ENCODE measurements at regions not wholly inside any gene's neighbourhood (a gene's known extent, or its start where the extent isn't known, plus 50 kb on each side); places are given as distances from the start of the nearest gene placed in this dataset.

DNA sequence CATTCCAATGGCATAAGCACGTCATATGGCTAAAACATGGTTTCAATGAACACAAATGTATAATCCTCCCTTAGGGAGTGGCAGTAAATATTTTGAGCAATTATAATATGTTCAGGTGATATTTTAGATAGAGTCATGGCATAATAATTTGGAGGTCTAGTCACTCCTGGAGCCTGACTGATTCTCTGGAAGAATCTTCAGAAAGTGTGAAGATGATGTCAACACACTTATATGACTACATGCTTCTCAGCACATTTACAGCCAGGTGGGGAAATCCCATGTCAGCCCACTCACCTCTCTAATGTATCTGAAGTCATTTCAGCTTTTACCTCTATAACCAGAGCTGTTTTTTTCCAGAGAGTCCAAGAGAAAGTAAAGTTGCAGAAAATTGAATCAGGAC is 474.8 kb downstream of the SHISA9 start (continued):
- TF ChIP-seq SMARCC2 (IDR thresholded peaks at IDR 0.05; ENCODE audit: low read depth) (no peak), NRF1 (conservative IDR thresholded peaks at IDR 0.05 in 1 of 2, IDR thresholded peaks at IDR 0.05 in 1 of 2) (no peak), U2AF1 (optimal IDR thresholded peaks at IDR 0.05; ENCODE audit: low read depth, low read length) (no peak), KDM4B (IDR thresholded peaks at IDR 0.05; ENCODE audit: borderline replicate concordance in 2 of 2, low read depth in 1 of 2) (no peak), ZKSCAN1 (IDR thresholded peaks at IDR 0.05; ENCODE audit: low read depth, low read length) (no peak), XRCC4 (IDR thresholded peaks at IDR 0.05; ENCODE audit: extremely low read depth, insufficient read depth, insufficient read length) (no peak)

DNA sequence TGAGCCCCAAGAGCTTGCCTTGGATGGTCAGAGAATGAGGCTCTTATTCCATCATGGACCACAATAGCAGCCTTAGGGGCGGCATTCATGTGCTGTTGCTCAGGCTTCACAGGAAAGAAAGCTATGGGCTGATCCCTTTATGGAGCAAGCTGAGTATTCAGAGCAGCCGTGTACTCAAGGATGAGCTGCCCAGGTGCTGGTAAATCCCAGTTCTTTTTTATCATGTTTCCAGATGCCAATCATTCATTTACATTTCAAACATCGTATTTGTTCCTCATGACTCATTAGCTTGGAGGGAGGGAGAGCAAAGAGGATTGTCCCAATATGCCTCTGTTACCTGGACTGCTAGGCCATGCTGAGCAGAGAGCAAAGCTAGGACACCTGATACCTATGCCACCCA is 475.7 kb downstream of the SHISA9 start:
- WGBS (ENCODE audit: insufficient coverage, low coverage, missing lambda C conversion rate) = 3% methylated on average over 3 of the region's 3 CpGs
- Histone ChIP-seq H3K4me2 (ENCODE audit: insufficient read depth, low read length) (no peak overlapping the region), H3K36me3 (ENCODE audit: control insufficient read depth, insufficient read depth, low read length) (no peaks in the 10 kb centered on the region), H3K4me3 (no peak overlapping the region), H2AFZ (ENCODE audit: low read depth, low read length) (no peak overlapping the region), H4K20me1 (replicated peaks; ENCODE audit: control insufficient read depth, insufficient read depth, low read length) (no peaks in the 10 kb centered on the region), H3K27ac (ENCODE audit: extremely low read depth, low read depth, low read length) (no peak overlapping the region), H3K4me1 (replicated peaks in 1 of 2; ENCODE audit: control insufficient read depth in 2 of 2, insufficient read depth in 2 of 2, low read length in 2 of 2) (no peaks in the 10 kb centered on the region), H3K79me2 (ENCODE audit: control insufficient read depth, insufficient read depth, low read length) (no peaks in the 10 kb centered on the region), H3K9me3 (replicated peaks; ENCODE audit: control insufficient read depth, insufficient read depth, low read depth, low read length) (no peaks in the 10 kb centered on the region), H3K27me3 (ENCODE audit: control insufficient read depth in 2 of 2, insufficient read depth in 2 of 2, low read length in 2 of 2) (no peaks in the 10 kb centered on the region), H3K9ac (ENCODE audit: insufficient read depth in 1 of 2, low read depth in 2 of 2, low read length in 2 of 2) (no peak overlapping the region), H3K9me1 (ENCODE audit: control insufficient read depth, insufficient read depth, low read length) (no peaks in the 10 kb centered on the region)
- DNase-seq (ENCODE audit: extremely low read depth in 1 of 4, low spot score in 3 of 4) (no peak), FAIRE-seq (no peak), ATAC-seq (no peak)
- in situ Hi-C loops (cut with MboI) (no loop called here), intact Hi-C loops (cut with micrococcal nuclease) (no loop called here)
- TF ChIP-seq GATAD2A (IDR thresholded peaks at IDR 0.05) = no peak
- no peak for TF ChIP-seq CBX5 (IDR thresholded peaks at IDR 0.05; ENCODE audit: borderline replicate concordance, low read depth)
- TF ChIP-seq SRSF3 (IDR thresholded peaks at IDR 0.05; ENCODE audit: insufficient read depth, low read length) = no peak
- no peak for TF ChIP-seq ZNF785 (CRISPR knock-in tag; IDR thresholded peaks at IDR 0.05)
- TF ChIP-seq HEY1 (CRISPR knock-in tag; IDR thresholded peaks at IDR 0.05; ENCODE audit: borderline replicate concordance) = no peak
- no peak for TF ChIP-seq NUFIP1 (IDR thresholded peaks at IDR 0.05; ENCODE audit: partially characterized antibody)
- no peak for TF ChIP-seq POLR2G (IDR thresholded peaks at IDR 0.05; ENCODE audit: low read depth, low read length)
- TF ChIP-seq, protein P1, sequence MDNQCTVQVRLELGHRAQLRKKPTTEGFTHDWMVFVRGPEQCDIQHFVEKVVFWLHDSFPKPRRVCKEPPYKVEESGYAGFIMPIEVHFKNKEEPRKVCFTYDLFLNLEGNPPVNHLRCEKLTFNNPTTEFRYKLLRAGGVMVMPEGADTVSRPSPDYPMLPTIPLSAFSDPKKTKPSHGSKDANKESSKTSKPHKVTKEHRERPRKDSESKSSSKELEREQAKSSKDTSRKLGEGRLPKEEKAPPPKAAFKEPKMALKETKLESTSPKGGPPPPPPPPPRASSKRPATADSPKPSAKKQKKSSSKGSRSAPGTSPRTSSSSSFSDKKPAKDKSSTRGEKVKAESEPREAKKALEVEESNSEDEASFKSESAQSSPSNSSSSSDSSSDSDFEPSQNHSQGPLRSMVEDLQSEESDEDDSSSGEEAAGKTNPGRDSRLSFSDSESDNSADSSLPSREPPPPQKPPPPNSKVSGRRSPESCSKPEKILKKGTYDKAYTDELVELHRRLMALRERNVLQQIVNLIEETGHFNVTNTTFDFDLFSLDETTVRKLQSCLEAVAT (IDR thresholded peaks at IDR 0.05) = no peak
- no peak for TF ChIP-seq ZNF76 (CRISPR knock-in tag; IDR thresholded peaks at IDR 0.05; ENCODE audit: borderline replicate concordance)
- TF ChIP-seq ZNF124 (CRISPR knock-in tag; IDR thresholded peaks at IDR 0.05) = no peak
- no peak for TF ChIP-seq NCOR1 (IDR thresholded peaks at IDR 0.05)
- TF ChIP-seq TAL1 (IDR thresholded peaks at IDR 0.05) = no peak
- TF ChIP-seq KDM4B (IDR thresholded peaks at IDR 0.05; ENCODE audit: borderline replicate concordance in 2 of 2, low read depth in 1 of 2) = no peak
- TF ChIP-seq, protein P2, sequence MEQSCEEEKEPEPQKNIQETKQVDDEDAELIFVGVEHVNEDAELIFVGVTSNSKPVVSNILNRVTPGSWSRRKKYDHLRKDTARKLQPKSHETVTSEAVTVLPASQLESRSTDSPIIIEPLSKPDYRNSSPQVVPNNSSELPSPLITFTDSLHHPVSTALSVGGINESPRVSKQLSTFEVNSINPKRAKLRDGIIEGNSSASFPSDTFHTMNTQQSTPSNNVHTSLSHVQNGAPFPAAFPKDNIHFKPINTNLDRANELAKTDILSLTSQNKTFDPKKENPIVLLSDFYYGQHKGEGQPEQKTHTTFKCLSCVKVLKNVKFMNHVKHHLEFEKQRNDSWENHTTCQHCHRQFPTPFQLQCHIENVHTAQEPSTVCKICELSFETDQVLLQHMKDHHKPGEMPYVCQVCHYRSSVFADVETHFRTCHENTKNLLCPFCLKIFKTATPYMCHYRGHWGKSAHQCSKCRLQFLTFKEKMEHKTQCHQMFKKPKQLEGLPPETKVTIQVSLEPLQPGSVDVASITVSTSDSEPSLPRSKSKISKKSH (CRISPR knock-in tag; IDR thresholded peaks at IDR 0.05) = no peak
- no peak for TF ChIP-seq RUNX1 (IDR thresholded peaks at IDR 0.05; ENCODE audit: low read depth)
- no TSS peak for BruUV-seq (replicated peaks)
- CTCF ChIA-PET (ENCODE audit: low intra/inter-chr PET ratio) = no interaction called here
- POLR2A ChIA-PET = interaction anchor here (0.6 kb wide), 1 partner anchor 1063 kb away, joined by 4 read pairs; no protein-coding TSS in a partner anchor
